Activated naive CD4-positive, alpha-beta T cell treated with anti-CD3 and anti-CD28 coated beads, Interleukin-2, amount 50 U/mL, for 16 hours (primary cell): ENCODE measurements at regions not wholly inside any gene's neighbourhood (a gene's known extent, or its start where the extent isn't known, plus 50 kb on each side); places are given as distances from the start of the nearest gene placed in this dataset.
"Not testable (repeated sequence)": the region's sequence is repeated elsewhere in the genome, so short reads cannot be mapped to it uniquely, and the experiment has no call there.

ENCODE experiments used
- DNase-seq: peaks from one replicate; pipeline ENCODE4 v3.0.0-alpha.2; 2020

- not testable (repeated sequence) for DNase-seq
These were observed 57.4 kb downstream of the FTHL17 start for GRCh38 chrX:31014474-31014873.

GRCh38 chrX:31012509-31013025 lies 59.3 kb downstream of the FTHL17 start:
- no peak for DNase-seq

GRCh38 chrX:31007321-31007720 lies 64.5 kb downstream of the FTHL17 start:
- DNase-seq: no peak

- no peak for DNase-seq
These were observed 65.8 kb downstream of the FTHL17 start for GRCh38 chrX:31006027-31006426.

- no peak for DNase-seq
These were observed 74.4 kb downstream of the FTHL17 start for GRCh38 chrX:30997411-30997810.

GRCh38 chrX:30995705-30996104 lies 76.1 kb downstream of the FTHL17 start:
- no peak for DNase-seq

- no peak for DNase-seq
These were observed 76.7 kb downstream of the FTHL17 start for GRCh38 chrX:30995060-30995700.

GRCh38 chrX:30994018-30994417 lies 77.8 kb downstream of the FTHL17 start:
- DNase-seq: not testable (repeated sequence)

GRCh38 chrX:30992381-30992904 lies 79.4 kb downstream of the FTHL17 start:
- DNase-seq: no peak

GRCh38 chrX:30990361-30990760 lies 81.5 kb downstream of the FTHL17 start:
- DNase-seq: no peak

- DNase-seq: no peak
These were observed 89.4 kb downstream of the FTHL17 start for GRCh38 chrX:30982467-30982866.

- DNase-seq: no peak
These were observed 89.9 kb downstream of the FTHL17 start for GRCh38 chrX:30981968-30982367.

- no peak for DNase-seq
These were observed 90.2 kb upstream of the TAB3 start for GRCh38 chrX:30979271-30979670.

- DNase-seq: no peak
These were observed 86.4 kb upstream of the TAB3 start for GRCh38 chrX:30975467-30975866.

GRCh38 chrX:30973784-30974427 lies 84.9 kb upstream of the TAB3 start:
- DNase-seq: no peak

- peak; percentile 13 for DNase-seq
These were observed 82.9 kb upstream of the TAB3 start for GRCh38 chrX:30971774-30972603.

- DNase-seq: no peak
These were observed 78.5 kb upstream of the TAB3 start for GRCh38 chrX:30967516-30967915.

- DNase-seq: no peak
These were observed 76.7 kb upstream of the TAB3 start for GRCh38 chrX:30965767-30966166.

GRCh38 chrX:30961387-30962174 lies 72.5 kb upstream of the TAB3 start:
- DNase-seq: no peak

- DNase-seq: no peak
These were observed 68.7 kb upstream of the TAB3 start for GRCh38 chrX:30957753-30958152.

- no peak for DNase-seq
These were observed 66.6 kb upstream of the TAB3 start for GRCh38 chrX:30955687-30956086.

GRCh38 chrX:30951003-30951402 lies 61.9 kb upstream of the TAB3 start:
- DNase-seq: no peak

- DNase-seq: no peak
These were observed 61.3 kb upstream of the TAB3 start for GRCh38 chrX:30950391-30950790.
